GM12864 (cell line): ENCODE measurements at regions not wholly inside any gene's neighbourhood (a gene's known extent, or its start where the extent isn't known, plus 50 kb on each side); places are given as distances from the start of the nearest gene placed in this dataset.

Experiments used
- DNase-seq: peaks from one replicate; pipeline ENCODE4 v3.0.0-alpha.2; 2011; ENCODE audit warnings: low read depth
- H3K4me3 ChIP-seq: 2 replicates; pipeline ENCODE4 v1.5.1; 2011; ENCODE audit warnings: mild to moderate bottlenecking, low read depth, low read length, control low read depth
- TF ChIP-seq, protein P1 (sequence below): IDR thresholded peaks from 2 replicates; pipeline ENCODE4 v1.5.1; 2011; ENCODE audit warnings: low read depth, mild to moderate bottlenecking, moderate library complexity, low read length, control low read depth, inconsistent platforms; ENCODE audit errors: missing control alignments

DNA sequence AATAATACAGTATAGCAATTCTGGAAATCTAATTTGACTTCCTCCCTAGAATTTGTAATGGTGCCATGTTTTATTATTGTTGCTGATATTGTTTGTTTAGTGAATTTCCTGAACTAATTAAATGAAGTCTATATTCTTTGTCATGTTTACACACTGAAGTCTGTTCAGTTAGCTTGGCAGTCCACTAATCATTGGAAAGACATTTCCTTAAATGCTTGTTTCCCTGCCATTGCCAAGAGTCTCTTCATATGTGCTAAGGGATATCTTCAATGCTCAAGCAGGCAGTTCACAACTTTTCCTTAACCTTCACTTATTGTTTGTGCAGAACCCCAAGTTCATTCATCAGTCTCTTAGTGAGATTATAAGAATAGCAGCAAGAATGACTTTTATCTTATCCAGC, 755.3 kb downstream of the INHBA start:
- TF ChIP-seq, protein P1, sequence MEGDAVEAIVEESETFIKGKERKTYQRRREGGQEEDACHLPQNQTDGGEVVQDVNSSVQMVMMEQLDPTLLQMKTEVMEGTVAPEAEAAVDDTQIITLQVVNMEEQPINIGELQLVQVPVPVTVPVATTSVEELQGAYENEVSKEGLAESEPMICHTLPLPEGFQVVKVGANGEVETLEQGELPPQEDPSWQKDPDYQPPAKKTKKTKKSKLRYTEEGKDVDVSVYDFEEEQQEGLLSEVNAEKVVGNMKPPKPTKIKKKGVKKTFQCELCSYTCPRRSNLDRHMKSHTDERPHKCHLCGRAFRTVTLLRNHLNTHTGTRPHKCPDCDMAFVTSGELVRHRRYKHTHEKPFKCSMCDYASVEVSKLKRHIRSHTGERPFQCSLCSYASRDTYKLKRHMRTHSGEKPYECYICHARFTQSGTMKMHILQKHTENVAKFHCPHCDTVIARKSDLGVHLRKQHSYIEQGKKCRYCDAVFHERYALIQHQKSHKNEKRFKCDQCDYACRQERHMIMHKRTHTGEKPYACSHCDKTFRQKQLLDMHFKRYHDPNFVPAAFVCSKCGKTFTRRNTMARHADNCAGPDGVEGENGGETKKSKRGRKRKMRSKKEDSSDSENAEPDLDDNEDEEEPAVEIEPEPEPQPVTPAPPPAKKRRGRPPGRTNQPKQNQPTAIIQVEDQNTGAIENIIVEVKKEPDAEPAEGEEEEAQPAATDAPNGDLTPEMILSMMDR: no peak

DNA sequence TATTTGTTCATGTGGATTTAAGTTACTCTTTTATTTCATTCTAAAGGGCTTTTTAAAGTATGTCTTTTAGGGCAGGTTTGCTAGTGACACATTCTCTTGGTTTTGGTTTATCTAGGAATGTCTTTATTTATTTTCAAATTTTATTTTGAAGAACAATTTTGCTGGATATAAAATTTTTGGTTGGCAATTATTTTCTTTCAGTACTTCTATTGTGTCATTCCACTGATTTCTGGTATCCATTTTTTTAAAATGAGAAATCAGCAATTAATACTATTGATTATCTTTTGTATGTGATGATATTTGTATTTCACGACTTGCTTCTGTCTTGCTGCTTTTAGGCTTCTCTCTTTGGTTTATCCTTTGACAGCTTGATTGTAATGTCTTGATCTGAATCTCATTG, 756.3 kb downstream of the INHBA start:
- TF ChIP-seq, protein P1: no peak
- no peak for DNase-seq

More for the DNA sequence above, 755.3 kb downstream of the INHBA start:
- no peak overlapping the region for H3K4me3 ChIP-seq
- DNase-seq: no peak

DNA sequence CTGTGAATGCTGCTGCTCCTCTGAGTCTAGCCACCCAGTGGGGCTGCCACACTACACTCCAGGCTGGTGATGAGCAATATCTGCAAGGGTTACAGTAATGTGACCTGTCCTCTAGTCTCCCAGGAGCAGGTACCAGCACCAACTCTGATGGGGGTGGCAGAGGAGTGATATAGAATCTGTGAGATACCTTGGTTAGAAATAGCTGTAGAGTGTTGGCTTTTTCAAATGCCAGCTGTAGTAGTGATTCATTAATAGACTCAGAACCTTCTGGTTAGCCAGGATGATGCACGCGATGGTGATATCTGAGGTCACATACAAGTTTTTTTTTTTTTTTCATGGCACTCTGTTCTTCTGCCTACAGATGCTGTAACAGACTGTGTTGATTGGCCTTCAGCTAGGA, 757.1 kb downstream of the INHBA start:
- no peak overlapping the region for H3K4me3 ChIP-seq
- no peak for DNase-seq

More for the DNA sequence above, 756.3 kb downstream of the INHBA start:
- no peak overlapping the region for H3K4me3 ChIP-seq

DNA sequence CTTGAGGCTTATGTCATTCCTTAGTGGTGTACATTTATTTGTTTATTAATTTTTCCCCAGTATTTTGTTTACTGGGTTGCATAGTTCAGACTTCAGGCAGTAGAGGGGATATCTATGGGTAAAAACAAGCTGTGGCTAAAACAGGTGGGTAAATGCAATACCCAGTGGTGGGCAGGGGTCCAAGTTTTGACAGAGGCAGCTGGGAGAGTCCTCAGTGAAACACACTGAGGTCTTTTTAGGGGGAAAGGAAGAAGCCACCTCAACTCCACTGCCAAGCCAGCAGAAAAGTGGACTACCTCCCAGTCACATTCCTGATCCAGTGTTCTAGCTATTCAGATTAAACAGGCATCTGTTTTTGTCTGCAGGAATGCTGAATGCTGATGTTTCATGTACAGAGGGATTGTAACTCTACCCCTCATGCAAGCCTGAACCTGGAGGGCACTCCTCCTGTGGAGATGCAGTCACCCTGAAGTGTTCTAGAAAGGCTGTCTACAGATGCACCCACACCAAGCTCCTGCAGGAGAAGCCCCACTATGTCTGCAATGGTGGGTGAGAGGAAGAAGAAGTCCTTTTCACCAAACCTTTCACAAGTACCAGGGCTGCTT, 757.8 kb downstream of the INHBA start:
- no peak for DNase-seq
- TF ChIP-seq, protein P1: no peak
- no peak overlapping the region for H3K4me3 ChIP-seq

More for the DNA sequence above, 757.1 kb downstream of the INHBA start:
- TF ChIP-seq, protein P1: no peak

DNA sequence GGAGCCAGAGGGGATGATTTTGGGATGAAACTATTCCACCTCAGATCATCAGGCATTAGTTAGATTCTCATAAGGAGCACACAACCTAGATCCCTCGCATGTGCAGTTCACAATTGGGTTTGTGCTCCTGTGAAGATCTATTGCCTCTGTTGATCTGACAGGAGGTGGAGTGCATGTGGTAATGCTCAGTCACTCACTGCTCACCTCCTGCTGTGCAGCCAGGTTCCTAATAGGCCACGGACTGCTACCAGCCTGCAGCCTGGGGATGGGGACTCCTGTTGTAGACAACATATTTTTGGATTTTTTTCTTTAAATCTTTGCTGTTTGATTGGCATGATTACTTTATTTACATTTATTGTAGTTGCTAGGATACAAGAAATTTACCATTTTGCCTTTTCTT, 765.0 kb downstream of the INHBA start:
- no peak overlapping the region for H3K4me3 ChIP-seq
- DNase-seq: no peak
- TF ChIP-seq, protein P1: no peak

DNA sequence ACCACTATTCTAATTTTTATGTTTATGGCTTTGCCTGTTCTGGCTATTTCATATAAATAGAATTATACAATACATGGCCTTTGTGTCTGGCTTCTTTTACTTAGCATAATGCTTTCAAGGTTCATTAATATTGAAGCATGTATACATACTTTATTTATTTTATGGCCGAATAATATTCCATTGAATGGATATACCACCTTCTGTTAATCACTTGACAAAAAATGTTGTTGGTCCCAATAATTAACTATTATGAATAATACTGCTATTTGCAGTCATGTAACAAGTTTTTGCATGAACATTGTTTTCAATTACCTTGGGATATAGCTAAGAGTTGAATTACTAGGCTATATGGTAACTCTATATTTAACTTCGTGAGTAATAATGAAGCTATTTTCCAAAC, 767.5 kb downstream of the INHBA start:
- DNase-seq: no peak
- TF ChIP-seq, protein P1: no peak
- H3K4me3 ChIP-seq: no peak overlapping the region

DNA sequence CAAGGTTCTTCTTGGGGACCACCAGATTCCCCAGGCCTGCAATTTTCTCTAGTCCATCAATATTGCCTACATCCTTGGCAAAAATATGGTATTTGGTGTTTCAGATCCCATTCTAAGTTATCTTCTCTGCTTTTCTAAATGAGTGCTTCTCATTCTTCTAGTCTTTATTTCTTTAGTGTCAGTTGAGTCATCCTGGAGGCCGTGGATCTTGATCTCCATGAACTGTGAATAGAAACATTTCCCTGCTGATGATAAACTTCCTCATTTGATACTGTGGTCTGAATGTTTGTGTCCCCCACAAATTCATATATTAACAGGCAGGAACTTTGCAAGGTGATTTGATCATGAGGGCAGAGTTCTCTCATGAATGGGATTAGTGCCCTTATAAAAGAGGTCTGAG, 779.3 kb downstream of the INHBA start:
- TF ChIP-seq, protein P1: no peak
- H3K4me3 ChIP-seq: no peak overlapping the region
- DNase-seq: no peak
